GM12865 (cell line): ENCODE measurements at regions not wholly inside any gene's neighbourhood (a gene's known extent, or its start where the extent isn't known, plus 50 kb on each side); places are given as distances from the start of the nearest gene placed in this dataset.
A peak's percentile ranks its signal among the peaks of the same experiment; 100 is the strongest.

ENCODE experiments used
- DNase-seq: peaks from one replicate; pipeline ENCODE4 v3.0.0; 2010; ENCODE audit warnings: low read depth
- H3K4me3 ChIP-seq: 2 replicates; pipeline ENCODE4 v1.5.1; 2011; ENCODE audit warnings: mild to moderate bottlenecking, low read depth, low read length, control low read depth
- CTCF ChIP-seq: IDR thresholded peaks from 2 replicates; pipeline ENCODE4 v1.5.1; 2011; ENCODE audit warnings: low read length, control low read depth, low read depth, inconsistent platforms; ENCODE audit not compliant: insufficient read depth; ENCODE audit errors: missing control alignments

GRCh38 chr6:144722154-144722737 lies 437.1 kb downstream of the UTRN start:
- TF ChIP-seq CTCF = no peak
- no peak for DNase-seq
- no peak overlapping the region for H3K4me3 ChIP-seq

- TF ChIP-seq CTCF = no peak
- DNase-seq = no peak
- no peak overlapping the region for H3K4me3 ChIP-seq
Observed at GRCh38 chr6:144722925-144723324, 437.8 kb downstream of the UTRN start.

- no peak overlapping the region for H3K4me3 ChIP-seq
- DNase-seq = no peak
- TF ChIP-seq CTCF = no peak
Observed at GRCh38 chr6:144723431-144723830, 438.3 kb downstream of the UTRN start.

DNA sequence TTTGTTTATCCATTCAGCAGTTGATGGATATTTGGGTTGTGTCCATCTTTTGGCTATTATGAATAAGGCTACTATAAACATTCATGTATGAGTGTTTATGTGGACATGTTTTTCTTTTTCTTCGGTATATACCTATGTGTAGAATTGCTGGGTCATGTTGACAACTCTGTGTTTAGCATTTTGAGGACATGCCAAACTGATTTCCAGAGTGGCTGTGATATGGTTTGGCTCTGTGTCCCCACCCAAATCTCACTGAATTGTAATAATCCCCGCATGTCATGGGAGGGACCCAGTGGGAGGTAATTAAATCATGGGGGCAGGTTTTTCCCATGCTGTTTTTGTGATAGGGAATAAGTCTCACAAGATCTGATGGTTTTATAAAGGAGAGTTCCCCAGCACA lies 439.7 kb downstream of the UTRN start:
- TF ChIP-seq CTCF = no peak
- H3K4me3 ChIP-seq = no peak overlapping the region
- no peak for DNase-seq

DNA sequence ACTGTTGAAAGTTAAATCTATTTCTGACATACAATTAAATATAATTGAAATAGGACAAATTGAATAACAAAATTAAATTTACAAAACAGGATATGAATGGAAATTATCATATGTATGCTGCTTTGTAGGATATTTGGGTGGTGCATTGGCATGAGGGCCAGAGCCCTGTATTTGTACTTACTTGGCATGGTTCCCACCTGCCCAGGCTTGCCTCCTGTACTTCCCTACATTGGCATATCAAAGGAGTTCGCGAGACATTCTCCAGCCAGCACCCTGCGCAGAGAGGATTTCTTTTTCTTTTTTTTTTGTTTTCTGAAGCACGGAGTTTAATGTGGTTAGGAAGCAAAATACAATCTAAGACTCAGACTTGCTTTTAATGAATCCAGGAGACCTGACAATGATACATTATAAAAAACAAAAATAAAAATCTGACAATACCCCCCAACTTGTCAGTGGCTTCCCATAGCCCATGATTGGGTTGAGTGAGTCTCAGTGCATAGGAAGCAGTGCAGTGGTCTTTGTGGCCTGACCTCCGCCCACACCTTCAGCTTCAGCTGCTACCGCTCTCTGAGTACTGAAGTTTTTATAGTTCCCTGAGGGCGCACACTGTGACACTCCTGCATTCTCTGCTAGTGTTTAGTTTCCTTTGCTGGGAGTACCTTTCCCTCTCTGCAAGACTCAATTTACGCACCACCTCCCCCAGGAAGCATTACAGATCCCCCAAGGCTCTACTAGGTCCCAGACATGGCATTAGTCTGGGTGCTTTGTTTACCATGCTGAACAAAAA lies 440.8 kb downstream of the UTRN start:
- DNase-seq = peak; percentile 32
- no peak overlapping the region for H3K4me3 ChIP-seq
- TF ChIP-seq CTCF = no peak

DNA sequence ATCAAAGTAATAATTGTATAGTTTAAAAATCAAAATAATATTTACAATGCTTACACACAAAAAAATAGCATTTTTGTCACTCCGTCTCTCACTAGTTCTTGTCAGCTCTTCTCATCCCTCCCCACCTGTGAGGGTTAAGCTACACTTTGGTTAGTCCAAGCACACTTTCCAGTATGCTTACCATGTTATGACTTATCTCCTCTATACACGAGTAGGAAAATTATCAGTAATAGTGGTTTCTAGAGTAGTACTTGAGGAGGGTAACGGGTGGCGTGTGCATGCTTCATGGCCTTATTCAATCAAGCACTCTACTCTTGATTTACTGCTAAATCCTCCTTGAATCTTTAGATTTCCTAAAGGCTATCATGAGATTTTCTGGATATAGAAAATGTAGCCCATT lies 443.7 kb downstream of the UTRN start:
- H3K4me3 ChIP-seq = no peak overlapping the region
- no peak for DNase-seq
- TF ChIP-seq CTCF = no peak
